ENCODE measurements at regions not wholly inside any gene's neighbourhood (a gene's known extent, or its start where the extent isn't known, plus 50 kb on each side); places are given as distances from the start of the nearest gene placed in this dataset.

DNA sequence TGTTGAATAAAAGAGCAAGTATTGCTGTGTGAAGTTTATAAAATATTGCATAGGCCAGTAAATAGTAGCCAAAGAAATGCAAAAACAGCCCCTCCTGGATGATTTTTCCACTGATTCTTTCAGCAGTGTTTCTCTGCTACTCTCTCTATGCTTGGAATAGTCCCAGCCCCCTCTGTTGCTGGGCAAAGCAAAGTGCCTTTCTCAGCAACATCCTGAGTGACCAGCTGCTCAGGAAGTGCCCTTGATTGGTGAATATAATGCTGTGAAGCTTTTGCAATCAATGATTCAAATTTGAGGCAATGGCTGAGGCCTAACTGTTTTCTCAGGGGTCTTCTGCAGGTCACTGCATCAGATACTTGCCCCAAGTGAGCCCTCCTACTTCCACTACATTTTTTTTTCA, 656.7 kb downstream of the ZNF674 start (continued):
- TF ChIP-seq, protein P1, sequence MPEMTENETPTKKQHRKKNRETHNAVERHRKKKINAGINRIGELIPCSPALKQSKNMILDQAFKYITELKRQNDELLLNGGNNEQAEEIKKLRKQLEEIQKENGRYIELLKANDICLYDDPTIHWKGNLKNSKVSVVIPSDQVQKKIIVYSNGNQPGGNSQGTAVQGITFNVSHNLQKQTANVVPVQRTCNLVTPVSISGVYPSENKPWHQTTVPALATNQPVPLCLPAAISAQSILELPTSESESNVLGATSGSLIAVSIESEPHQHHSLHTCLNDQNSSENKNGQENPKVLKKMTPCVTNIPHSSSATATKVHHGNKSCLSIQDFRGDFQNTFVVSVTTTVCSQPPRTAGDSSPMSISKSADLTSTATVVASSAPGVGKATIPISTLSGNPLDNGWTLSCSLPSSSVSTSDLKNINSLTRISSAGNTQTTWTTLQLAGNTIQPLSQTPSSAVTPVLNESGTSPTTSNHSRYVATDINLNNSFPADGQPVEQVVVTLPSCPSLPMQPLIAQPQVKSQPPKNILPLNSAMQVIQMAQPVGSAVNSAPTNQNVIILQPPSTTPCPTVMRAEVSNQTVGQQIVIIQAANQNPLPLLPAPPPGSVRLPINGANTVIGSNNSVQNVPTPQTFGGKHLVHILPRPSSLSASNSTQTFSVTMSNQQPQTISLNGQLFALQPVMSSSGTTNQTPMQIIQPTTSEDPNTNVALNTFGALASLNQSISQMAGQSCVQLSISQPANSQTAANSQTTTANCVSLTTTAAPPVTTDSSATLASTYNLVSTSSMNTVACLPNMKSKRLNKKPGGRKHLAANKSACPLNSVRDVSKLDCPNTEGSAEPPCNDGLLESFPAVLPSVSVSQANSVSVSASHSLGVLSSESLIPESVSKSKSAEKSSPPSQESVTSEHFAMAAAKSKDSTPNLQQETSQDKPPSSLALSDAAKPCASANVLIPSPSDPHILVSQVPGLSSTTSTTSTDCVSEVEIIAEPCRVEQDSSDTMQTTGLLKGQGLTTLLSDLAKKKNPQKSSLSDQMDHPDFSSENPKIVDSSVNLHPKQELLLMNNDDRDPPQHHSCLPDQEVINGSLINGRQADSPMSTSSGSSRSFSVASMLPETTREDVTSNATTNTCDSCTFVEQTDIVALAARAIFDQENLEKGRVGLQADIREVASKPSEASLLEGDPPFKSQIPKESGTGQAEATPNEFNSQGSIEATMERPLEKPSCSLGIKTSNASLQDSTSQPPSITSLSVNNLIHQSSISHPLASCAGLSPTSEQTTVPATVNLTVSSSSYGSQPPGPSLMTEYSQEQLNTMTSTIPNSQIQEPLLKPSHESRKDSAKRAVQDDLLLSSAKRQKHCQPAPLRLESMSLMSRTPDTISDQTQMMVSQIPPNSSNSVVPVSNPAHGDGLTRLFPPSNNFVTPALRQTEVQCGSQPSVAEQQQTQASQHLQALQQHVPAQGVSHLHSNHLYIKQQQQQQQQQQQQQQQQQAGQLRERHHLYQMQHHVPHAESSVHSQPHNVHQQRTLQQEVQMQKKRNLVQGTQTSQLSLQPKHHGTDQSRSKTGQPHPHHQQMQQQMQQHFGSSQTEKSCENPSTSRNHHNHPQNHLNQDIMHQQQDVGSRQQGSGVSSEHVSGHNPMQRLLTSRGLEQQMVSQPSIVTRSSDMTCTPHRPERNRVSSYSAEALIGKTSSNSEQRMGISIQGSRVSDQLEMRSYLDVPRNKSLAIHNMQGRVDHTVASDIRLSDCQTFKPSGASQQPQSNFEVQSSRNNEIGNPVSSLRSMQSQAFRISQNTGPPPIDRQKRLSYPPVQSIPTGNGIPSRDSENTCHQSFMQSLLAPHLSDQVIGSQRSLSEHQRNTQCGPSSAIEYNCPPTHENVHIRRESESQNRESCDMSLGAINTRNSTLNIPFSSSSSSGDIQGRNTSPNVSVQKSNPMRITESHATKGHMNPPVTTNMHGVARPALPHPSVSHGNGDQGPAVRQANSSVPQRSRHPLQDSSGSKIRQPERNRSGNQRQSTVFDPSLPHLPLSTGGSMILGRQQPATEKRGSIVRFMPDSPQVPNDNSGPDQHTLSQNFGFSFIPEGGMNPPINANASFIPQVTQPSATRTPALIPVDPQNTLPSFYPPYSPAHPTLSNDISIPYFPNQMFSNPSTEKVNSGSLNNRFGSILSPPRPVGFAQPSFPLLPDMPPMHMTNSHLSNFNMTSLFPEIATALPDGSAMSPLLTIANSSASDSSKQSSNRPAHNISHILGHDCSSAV (CRISPR knock-in tag; IDR thresholded peaks at IDR 0.05; ENCODE audit: borderline replicate concordance): no peak
- TF ChIP-seq ZNF496 (CRISPR knock-in tag; IDR thresholded peaks at IDR 0.05; ENCODE audit: insufficient replicate concordance): no peak
- TF ChIP-seq, protein P2, sequence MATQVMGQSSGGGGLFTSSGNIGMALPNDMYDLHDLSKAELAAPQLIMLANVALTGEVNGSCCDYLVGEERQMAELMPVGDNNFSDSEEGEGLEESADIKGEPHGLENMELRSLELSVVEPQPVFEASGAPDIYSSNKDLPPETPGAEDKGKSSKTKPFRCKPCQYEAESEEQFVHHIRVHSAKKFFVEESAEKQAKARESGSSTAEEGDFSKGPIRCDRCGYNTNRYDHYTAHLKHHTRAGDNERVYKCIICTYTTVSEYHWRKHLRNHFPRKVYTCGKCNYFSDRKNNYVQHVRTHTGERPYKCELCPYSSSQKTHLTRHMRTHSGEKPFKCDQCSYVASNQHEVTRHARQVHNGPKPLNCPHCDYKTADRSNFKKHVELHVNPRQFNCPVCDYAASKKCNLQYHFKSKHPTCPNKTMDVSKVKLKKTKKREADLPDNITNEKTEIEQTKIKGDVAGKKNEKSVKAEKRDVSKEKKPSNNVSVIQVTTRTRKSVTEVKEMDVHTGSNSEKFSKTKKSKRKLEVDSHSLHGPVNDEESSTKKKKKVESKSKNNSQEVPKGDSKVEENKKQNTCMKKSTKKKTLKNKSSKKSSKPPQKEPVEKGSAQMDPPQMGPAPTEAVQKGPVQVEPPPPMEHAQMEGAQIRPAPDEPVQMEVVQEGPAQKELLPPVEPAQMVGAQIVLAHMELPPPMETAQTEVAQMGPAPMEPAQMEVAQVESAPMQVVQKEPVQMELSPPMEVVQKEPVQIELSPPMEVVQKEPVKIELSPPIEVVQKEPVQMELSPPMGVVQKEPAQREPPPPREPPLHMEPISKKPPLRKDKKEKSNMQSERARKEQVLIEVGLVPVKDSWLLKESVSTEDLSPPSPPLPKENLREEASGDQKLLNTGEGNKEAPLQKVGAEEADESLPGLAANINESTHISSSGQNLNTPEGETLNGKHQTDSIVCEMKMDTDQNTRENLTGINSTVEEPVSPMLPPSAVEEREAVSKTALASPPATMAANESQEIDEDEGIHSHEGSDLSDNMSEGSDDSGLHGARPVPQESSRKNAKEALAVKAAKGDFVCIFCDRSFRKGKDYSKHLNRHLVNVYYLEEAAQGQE (IDR thresholded peaks at IDR 0.05; ENCODE audit: borderline replicate concordance in 1 of 2, low read depth in 1 of 2, low read length in 2 of 2): no peak
- TF ChIP-seq JARID2 (CRISPR knock-in tag; IDR thresholded peaks at IDR 0.05; ENCODE audit: insufficient replicate concordance): no peak
- no peak for TF ChIP-seq TBX3 (IDR thresholded peaks at IDR 0.05; ENCODE audit: borderline replicate concordance)
- TF ChIP-seq ZFP41 (CRISPR knock-in tag; IDR thresholded peaks at IDR 0.05; ENCODE audit: borderline replicate concordance): no peak
- no peak for TF ChIP-seq ZSCAN29 (CRISPR knock-in tag; conservative IDR thresholded peaks at IDR 0.05)
